ENCODE measurements at regions not wholly inside any gene's neighbourhood (a gene's known extent, or its start where the extent isn't known, plus 50 kb on each side); places are given as distances from the start of the nearest gene placed in this dataset.

DNA sequence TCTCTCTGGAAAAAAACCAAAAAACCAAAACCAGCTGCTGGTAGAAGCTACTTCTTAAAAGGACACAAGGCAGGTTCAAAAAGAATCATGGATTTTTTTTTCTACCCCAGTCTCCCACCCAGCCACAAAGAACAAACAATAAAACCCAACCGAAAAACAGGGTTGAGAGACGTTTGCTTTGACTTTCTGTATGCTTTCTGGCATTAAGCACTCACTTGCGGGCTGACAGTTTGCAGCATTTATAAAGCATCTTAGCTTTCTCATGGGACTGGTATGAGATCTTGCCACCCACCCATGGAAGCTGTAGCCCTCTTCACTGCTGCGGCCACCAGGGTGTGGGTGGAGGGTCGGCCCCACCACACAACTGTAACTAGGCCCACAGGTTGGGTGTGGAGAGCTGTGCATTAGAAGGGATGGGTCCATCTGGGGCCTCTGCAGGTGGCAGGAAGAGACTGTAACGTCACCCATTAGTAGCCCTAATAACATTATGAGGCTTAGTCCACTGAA, 165.7 kb downstream of the RHOU start:
- peaks cover 0 to 10% (median 0%) of the 10 kb centered on the region in 5 donors for H3K27me3 Mint-ChIP-seq
- no peak overlapping the region for H3K4me3 Mint-ChIP-seq
- Histone ChIP-seq H3K4me3 (ENCODE audit: low read length) (no peak overlapping the region), H3K36me3 (ENCODE audit: control insufficient read depth in 2 of 3, insufficient read depth in 3 of 3, low read length in 3 of 3) (no peaks in the 10 kb centered on the region), H3K4me1 (ENCODE audit: control insufficient read depth in 2 of 2, insufficient read depth in 2 of 2, low read length in 2 of 2) (no peaks in the 10 kb centered on the region), H3K27me3 (ENCODE audit: control insufficient read depth in 2 of 2, insufficient read depth in 2 of 2, low read length in 2 of 2) (no peaks in the 10 kb centered on the region), H3K9me3 (ENCODE audit: control insufficient read depth in 2 of 3, low read length in 3 of 3) (no peaks in the 10 kb centered on the region), H3K27ac (ENCODE audit: low read depth, low read length) (no peak overlapping the region)
- intact Hi-C loops (cut with micrococcal nuclease): no loop called here
- no peak overlapping the region for H3K27ac Mint-ChIP-seq
- H3K36me3 Mint-ChIP-seq: no peaks in the 10 kb centered on the region
- peaks cover 0 to 3% (median 0%) of the 10 kb centered on the region in 7 donors for H3K4me1 Mint-ChIP-seq
- ChIA-PET POLR2A (no interaction called here), CTCF (no interaction called here)
- DNase-seq (no peak), ATAC-seq (no peak)
- H3K9me3 Mint-ChIP-seq: no peaks in the 10 kb centered on the region

DNA sequence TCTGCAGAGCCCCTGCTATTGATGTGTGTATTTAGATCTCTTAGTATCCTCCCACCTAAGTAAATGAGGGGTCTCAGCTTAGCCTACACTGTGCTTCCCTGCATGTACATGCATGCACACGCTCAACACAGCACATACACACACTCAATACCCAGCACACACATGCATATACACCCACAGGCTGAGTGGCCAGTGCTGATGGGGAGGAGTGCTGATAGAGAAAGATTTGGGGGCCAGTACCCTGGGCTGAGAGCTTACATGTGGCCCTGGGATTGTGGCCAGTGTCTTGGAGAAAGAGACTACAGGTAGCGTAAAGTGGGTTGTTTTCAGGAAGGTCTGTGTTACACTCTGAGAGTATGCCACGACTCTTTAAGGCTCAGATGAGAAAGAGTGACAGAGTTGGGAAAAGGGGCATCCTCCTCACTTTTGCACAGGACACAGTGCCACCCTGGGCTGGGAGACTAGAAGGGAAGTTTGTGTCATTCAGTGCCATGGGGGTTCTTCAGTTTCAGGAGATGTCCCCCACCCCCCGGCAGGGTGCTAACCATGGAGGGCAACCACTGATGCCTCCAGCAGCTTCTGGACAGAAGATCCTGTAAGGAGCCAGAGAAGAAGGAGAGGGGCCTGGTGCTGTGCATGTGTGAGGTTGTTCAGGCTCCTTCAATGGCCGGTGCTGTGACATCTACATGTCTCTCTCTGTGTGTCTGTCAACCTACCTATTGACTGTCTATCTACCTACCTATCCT, 166.8 kb downstream of the RHOU start:
- Histone ChIP-seq H3K36me3 (ENCODE audit: control insufficient read depth in 2 of 3, insufficient read depth in 3 of 3, low read length in 3 of 3) (no peaks in the 10 kb centered on the region), H3K9me3 (ENCODE audit: control insufficient read depth in 2 of 3, low read length in 3 of 3) (no peaks in the 10 kb centered on the region), H3K27ac (ENCODE audit: low read depth, low read length) (no peak overlapping the region), H3K27me3 (ENCODE audit: control insufficient read depth in 2 of 2, insufficient read depth in 2 of 2, low read length in 2 of 2) (no peaks in the 10 kb centered on the region), H3K4me1 (ENCODE audit: control insufficient read depth in 2 of 2, insufficient read depth in 2 of 2, low read length in 2 of 2) (no peaks in the 10 kb centered on the region), H3K4me3 (ENCODE audit: low read length) (no peak overlapping the region)
- DNase-seq (no peak), ATAC-seq (no peak)
- no peak overlapping the region for H3K4me3 Mint-ChIP-seq
- POLR2A ChIA-PET: no interaction called here
- CTCF ChIA-PET: no interaction called here
- H3K27me3 Mint-ChIP-seq: peaks cover 0 to 16% (median 0%) of the 10 kb centered on the region in 5 donors
- H3K9me3 Mint-ChIP-seq: peaks cover 0 to 2% (median 0%) of the 10 kb centered on the region in 11 donors
- intact Hi-C loops (cut with micrococcal nuclease): no loop called here
- H3K36me3 Mint-ChIP-seq: no peaks in the 10 kb centered on the region
- peaks cover 0 to 3% (median 0%) of the 10 kb centered on the region in 7 donors for H3K4me1 Mint-ChIP-seq
- H3K27ac Mint-ChIP-seq: no peak overlapping the region

DNA sequence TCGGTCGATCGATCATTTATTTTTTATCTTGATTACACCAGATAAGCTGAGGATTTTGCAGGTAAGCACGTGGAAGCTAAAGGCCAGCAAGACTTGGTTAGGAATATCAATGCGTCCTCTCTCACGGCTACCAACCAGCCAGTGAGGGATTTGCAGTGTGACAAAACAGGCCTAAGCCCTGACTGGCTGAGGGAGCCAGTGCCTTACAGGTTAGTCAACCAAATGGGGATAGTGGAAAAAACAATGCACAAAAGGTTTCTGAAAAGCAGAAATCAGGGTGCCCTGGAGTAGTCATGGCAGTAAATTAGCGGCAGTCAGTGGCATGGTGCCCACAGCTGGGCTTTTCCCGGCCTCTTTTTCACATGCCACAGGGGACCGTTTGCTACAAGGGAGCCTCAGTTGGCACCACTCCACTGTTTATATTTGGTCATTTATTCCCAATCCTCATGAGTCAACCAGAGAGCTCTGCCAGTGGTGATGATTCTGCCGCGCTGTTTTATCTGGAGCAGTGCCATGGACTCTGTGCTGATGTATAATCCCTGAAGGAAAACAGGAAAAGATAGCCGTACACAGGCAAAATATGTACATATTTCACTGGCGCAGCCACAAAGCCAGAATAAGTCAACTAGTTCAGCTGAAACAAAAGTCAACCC, 167.6 kb downstream of the RHOU start:
- no peak for ATAC-seq

DNA sequence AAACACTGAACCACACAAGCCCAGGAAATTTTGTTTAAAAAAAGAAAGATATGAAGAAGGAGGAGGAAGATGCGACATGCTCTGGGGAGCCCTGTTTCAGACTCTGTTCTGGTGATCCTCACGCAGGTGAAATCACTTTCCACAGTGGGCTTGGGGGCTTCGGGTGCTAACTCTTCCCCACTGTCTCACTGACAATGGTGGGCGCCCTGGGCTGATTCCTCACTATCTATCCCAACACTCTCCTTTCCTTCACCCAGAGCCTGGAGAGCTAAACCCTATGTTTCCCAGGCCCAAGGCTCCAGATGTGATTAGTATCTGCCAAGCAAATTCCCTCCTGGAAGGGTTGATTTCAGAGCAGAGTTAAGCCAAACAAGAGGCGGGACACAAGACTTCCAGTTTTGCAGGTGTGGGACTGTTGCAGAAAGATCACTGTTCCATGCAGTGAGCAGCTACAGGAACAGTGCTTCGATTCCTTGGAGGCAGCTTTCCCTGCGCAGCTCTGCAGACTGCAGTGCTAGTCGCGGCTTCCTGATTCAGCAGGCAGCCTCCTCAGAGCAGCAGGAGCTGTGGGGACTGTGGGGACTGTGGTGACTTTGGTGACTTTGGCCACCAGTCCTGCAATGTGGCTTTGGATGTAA, 168.3 kb downstream of the RHOU start:
- Mint-ChIP-seq H3K9me3 (peaks cover 0 to 15% (median 0%) of the 10 kb centered on the region in 11 donors), H3K27ac (no peak overlapping the region), H3K36me3 (no peaks in the 10 kb centered on the region), H3K4me3 (no peak overlapping the region), H3K27me3 (peaks cover 0 to 15% (median 0%) of the 10 kb centered on the region in 5 donors), H3K4me1 (no peaks in the 10 kb centered on the region)
- no peak for DNase-seq
- no peaks in the 10 kb centered on the region for H3K9me3 ChIP-seq (ENCODE audit: control insufficient read depth in 2 of 3, low read length in 3 of 3)
- no peaks in the 10 kb centered on the region for H3K27me3 ChIP-seq (ENCODE audit: control insufficient read depth in 2 of 2, insufficient read depth in 2 of 2, low read length in 2 of 2)
- no peaks in the 10 kb centered on the region for H3K36me3 ChIP-seq (ENCODE audit: control insufficient read depth in 2 of 3, insufficient read depth in 3 of 3, low read length in 3 of 3)
- no peaks in the 10 kb centered on the region for H3K4me1 ChIP-seq (ENCODE audit: control insufficient read depth in 2 of 2, insufficient read depth in 2 of 2, low read length in 2 of 2)
- ATAC-seq: no peak
- no peak overlapping the region for H3K27ac ChIP-seq (ENCODE audit: low read depth, low read length)
- no peak overlapping the region for H3K4me3 ChIP-seq (ENCODE audit: low read length)
- ChIA-PET POLR2A (no interaction called here), CTCF (no interaction called here)
- intact Hi-C loops (cut with micrococcal nuclease): no loop called here

More for the DNA sequence above, 167.6 kb downstream of the RHOU start:
- H3K4me3 ChIP-seq (ENCODE audit: low read length): no peak overlapping the region
- H3K4me1 ChIP-seq (ENCODE audit: control insufficient read depth in 2 of 2, insufficient read depth in 2 of 2, low read length in 2 of 2): no peaks in the 10 kb centered on the region
- no peaks in the 10 kb centered on the region for H3K36me3 Mint-ChIP-seq
- H3K27ac Mint-ChIP-seq: no peak overlapping the region
- intact Hi-C loops (cut with micrococcal nuclease): no loop called here
- ChIA-PET POLR2A (no interaction called here), CTCF (no interaction called here)
- H3K36me3 ChIP-seq (ENCODE audit: control insufficient read depth in 2 of 3, insufficient read depth in 3 of 3, low read length in 3 of 3): no peaks in the 10 kb centered on the region
- H3K9me3 ChIP-seq (ENCODE audit: control insufficient read depth in 2 of 3, low read length in 3 of 3): no peaks in the 10 kb centered on the region
- H3K27me3 ChIP-seq (ENCODE audit: control insufficient read depth in 2 of 2, insufficient read depth in 2 of 2, low read length in 2 of 2): no peaks in the 10 kb centered on the region
- DNase-seq: no peak
- no peaks in the 10 kb centered on the region for H3K4me1 Mint-ChIP-seq
- no peak overlapping the region for H3K4me3 Mint-ChIP-seq
- H3K9me3 Mint-ChIP-seq: peaks cover 0 to 9% (median 0%) of the 10 kb centered on the region in 11 donors
- H3K27me3 Mint-ChIP-seq: peaks cover 0 to 15% (median 0%) of the 10 kb centered on the region in 5 donors
- H3K27ac ChIP-seq (ENCODE audit: low read depth, low read length): no peak overlapping the region

DNA sequence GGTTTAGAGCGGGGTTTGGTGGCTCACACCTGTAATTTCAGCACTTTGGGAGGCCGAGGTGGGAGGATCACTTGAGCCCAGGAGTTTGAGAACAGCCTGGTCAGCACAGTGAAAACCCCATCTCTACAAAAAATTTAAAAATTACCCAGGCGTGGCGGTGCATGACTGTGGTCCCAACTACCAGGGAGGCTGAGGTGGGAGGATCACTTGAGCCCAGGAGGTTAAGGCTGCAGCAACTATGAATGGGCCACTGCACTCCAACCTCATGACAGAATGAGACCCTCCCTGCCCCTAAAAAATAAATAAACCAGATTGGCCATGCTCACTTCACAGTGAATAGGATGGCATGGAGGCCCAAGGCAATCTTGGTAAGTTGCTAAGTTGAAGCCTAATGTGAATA, 168.9 kb downstream of the RHOU start:
- Mint-ChIP-seq H3K4me1 (no peaks in the 10 kb centered on the region), H3K27me3 (peaks cover 0 to 15% (median 0%) of the 10 kb centered on the region in 5 donors), H3K4me3 (no peak overlapping the region), H3K9me3 (peaks cover 0 to 20% (median 0%) of the 10 kb centered on the region in 11 donors), H3K27ac (no peak overlapping the region), H3K36me3 (peaks cover 0 to 3% (median 0%) of the 10 kb centered on the region in 5 donors)
- DNase-seq (no peak), ATAC-seq (no peak)
- Histone ChIP-seq H3K27ac (ENCODE audit: low read depth, low read length) (no peak overlapping the region), H3K4me3 (ENCODE audit: low read length) (no peak overlapping the region), H3K27me3 (ENCODE audit: control insufficient read depth in 2 of 2, insufficient read depth in 2 of 2, low read length in 2 of 2) (no peaks in the 10 kb centered on the region), H3K9me3 (ENCODE audit: control insufficient read depth in 2 of 3, low read length in 3 of 3) (no peaks in the 10 kb centered on the region), H3K36me3 (ENCODE audit: control insufficient read depth in 2 of 3, insufficient read depth in 3 of 3, low read length in 3 of 3) (no peaks in the 10 kb centered on the region), H3K4me1 (ENCODE audit: control insufficient read depth in 2 of 2, insufficient read depth in 2 of 2, low read length in 2 of 2) (no peaks in the 10 kb centered on the region)
- ChIA-PET CTCF (no interaction called here), POLR2A (no interaction called here)
- intact Hi-C loops (cut with micrococcal nuclease): no loop called here

DNA sequence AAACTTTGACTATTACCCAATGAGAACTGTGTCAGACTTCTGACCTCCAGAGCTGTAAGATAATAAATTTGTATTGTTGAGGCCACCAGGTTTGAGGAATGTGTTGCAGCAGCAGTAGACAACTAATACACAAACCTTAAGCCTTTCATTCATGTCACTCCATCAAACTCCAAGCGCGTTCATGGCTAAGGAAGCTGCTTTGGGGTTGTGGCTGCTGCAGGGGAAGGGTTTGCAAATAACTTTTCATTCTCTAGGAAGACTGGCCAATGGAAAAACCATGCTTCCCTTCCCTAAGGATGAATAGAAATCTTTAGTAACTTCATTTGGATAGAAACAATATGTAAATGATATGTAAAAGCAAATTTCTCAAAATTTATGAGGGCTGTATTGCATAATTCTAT, 170.4 kb downstream of the RHOU start:
- ChIA-PET CTCF (no interaction called here), POLR2A (no interaction called here)
- H3K9me3 Mint-ChIP-seq: peaks cover 0 to 20% (median 0%) of the 10 kb centered on the region in 11 donors
- H3K27ac Mint-ChIP-seq: no peak overlapping the region
- DNase-seq (no peak), ATAC-seq (no peak)
- H3K27me3 ChIP-seq (ENCODE audit: control insufficient read depth in 2 of 2, insufficient read depth in 2 of 2, low read length in 2 of 2): no peaks in the 10 kb centered on the region
- H3K4me3 Mint-ChIP-seq: no peak overlapping the region
- no peaks in the 10 kb centered on the region for H3K9me3 ChIP-seq (ENCODE audit: control insufficient read depth in 2 of 3, low read length in 3 of 3)
- no peaks in the 10 kb centered on the region for H3K4me1 Mint-ChIP-seq
- H3K4me3 ChIP-seq (ENCODE audit: low read length): no peak overlapping the region
- H3K36me3 Mint-ChIP-seq: peaks cover 0 to 4% (median 1%) of the 10 kb centered on the region in 5 donors
- H3K4me1 ChIP-seq (ENCODE audit: control insufficient read depth in 2 of 2, insufficient read depth in 2 of 2, low read length in 2 of 2): no peaks in the 10 kb centered on the region
- intact Hi-C loops (cut with micrococcal nuclease): no loop called here
- no peak overlapping the region for H3K27ac ChIP-seq (ENCODE audit: low read depth, low read length)
- H3K36me3 ChIP-seq (ENCODE audit: control insufficient read depth in 2 of 3, insufficient read depth in 3 of 3, low read length in 3 of 3): no peaks in the 10 kb centered on the region
- H3K27me3 Mint-ChIP-seq: peaks cover 0 to 15% (median 0%) of the 10 kb centered on the region in 5 donors

Data from naive thymus-derived CD4-positive, alpha-beta T cell (primary cell).